Liver (tissue), 8 donors: ENCODE measurements at regions not wholly inside any gene's neighbourhood (a gene's known extent, or its start where the extent isn't known, plus 50 kb on each side); places are given as distances from the start of the nearest gene placed in this dataset.

Source experiments
- DNase-seq: peaks from one replicate; pipeline ENCODE4 v3.0.0-alpha.2; 2017; ENCODE audit warnings: low spot score
- H3K27ac ChIP-seq, 2 donors: one replicate each; pipeline ENCODE4 v1.7.0; 2013; ENCODE audit warnings: inconsistent platforms in 2 of 2, low read length in 2 of 2, control low read depth in 1 of 2, low read depth in 1 of 2, mild to moderate bottlenecking in 1 of 2
- H3K27me3 ChIP-seq, 4 donors: one replicate each; pipeline versions ENCODE4 v1.6.1 to v1.7.0; 2013; ENCODE audit warnings: low read length in 3 of 4, inconsistent platforms in 1 of 4, mild to moderate bottlenecking in 1 of 4, moderate library complexity in 1 of 4; ENCODE audit not compliant: control insufficient read depth in 4 of 4, insufficient read depth in 4 of 4
- H3K36me3 ChIP-seq, 4 donors: one replicate each; pipeline versions ENCODE4 v1.6.1 to v1.7.0; 2013; ENCODE audit warnings: low read length in 3 of 4, mild to moderate bottlenecking in 3 of 4, low read depth in 1 of 4, moderate library complexity in 1 of 4; ENCODE audit not compliant: control insufficient read depth in 4 of 4, insufficient read depth in 3 of 4
- H3K4me1 ChIP-seq, 4 donors: one replicate each; pipeline versions ENCODE4 v1.6.1 to v1.7.0; 2013; ENCODE audit warnings: low read length in 3 of 4, mild to moderate bottlenecking in 3 of 4, moderate library complexity in 1 of 4; ENCODE audit not compliant: control insufficient read depth in 4 of 4, insufficient read depth in 4 of 4
- H3K4me3 ChIP-seq, 3 donors: one replicate each; pipeline versions ENCODE4 v1.6.1 to v1.7.0; 2013; ENCODE audit warnings: low read length in 3 of 3, control low read depth in 1 of 3, low read depth in 1 of 3, mild to moderate bottlenecking in 1 of 3
- H3K9ac ChIP-seq, 2 donors: one replicate each; pipeline ENCODE4 v1.7.0; 2013; ENCODE audit warnings: low read length in 2 of 2, mild to moderate bottlenecking in 2 of 2, moderate library complexity in 2 of 2, control low read depth in 1 of 2, low read depth in 1 of 2
- H3K9me3 ChIP-seq, 4 donors: one replicate each; pipeline versions ENCODE4 v1.6.1 to v1.7.0; 2013; ENCODE audit warnings: low read length in 3 of 4; ENCODE audit not compliant: control insufficient read depth in 4 of 4
- CTCF ChIP-seq: fragments of 150-350 bp; IDR thresholded peaks from 2 replicates; pipeline ENCODE4 v1.5.1; 2017; ENCODE audit warnings: improper control_type of control experiment, low read depth, low read length; ENCODE audit not compliant: missing input control
- EGR1 ChIP-seq, 2 donors: IDR thresholded peaks; 2 replicates each; pipeline ENCODE4 v1.6.1; 2016 to 2018; ENCODE audit warnings: antibody characterized with exemption in 2 of 2, low read depth in 2 of 2
- FOXA1 ChIP-seq: IDR thresholded peaks from 2 replicates; pipeline ENCODE4 v1.6.1; 2016; ENCODE audit warnings: antibody characterized with exemption
- FOXA2 ChIP-seq: IDR thresholded peaks from 2 replicates; pipeline ENCODE4 v1.6.1; 2016; ENCODE audit warnings: antibody characterized with exemption
- GABPA ChIP-seq, 2 donors: IDR thresholded peaks in 1 of 2; conservative IDR thresholded peaks in 1 of 2; 2 replicates each; pipeline ENCODE4 v1.6.1; 2016; ENCODE audit warnings: antibody characterized with exemption in 2 of 2, mild to moderate bottlenecking in 1 of 2, moderate library complexity in 1 of 2
- HNF4A ChIP-seq, 2 donors: conservative IDR thresholded peaks; 2 replicates each; pipeline ENCODE4 v1.6.1; 2016; ENCODE audit warnings: antibody characterized with exemption in 2 of 2, mild to moderate bottlenecking in 2 of 2
- HNF4G ChIP-seq: IDR thresholded peaks from 2 replicates; pipeline ENCODE4 v1.6.1; 2016; ENCODE audit warnings: antibody characterized with exemption
- JUND ChIP-seq, 2 donors: IDR thresholded peaks; 2 replicates each; pipeline ENCODE4 v1.6.1; 2016; ENCODE audit warnings: antibody characterized with exemption in 2 of 2
- MAX ChIP-seq: IDR thresholded peaks from 2 replicates; pipeline ENCODE4 v1.6.1; 2016; ENCODE audit warnings: antibody characterized with exemption
- NR2F2 ChIP-seq: IDR thresholded peaks from 2 replicates; pipeline ENCODE4 v1.6.1; 2016; ENCODE audit warnings: antibody characterized with exemption
- RXRA ChIP-seq, 2 donors: IDR thresholded peaks; 2 replicates each; pipeline ENCODE4 v1.6.1; 2017 to 2018; ENCODE audit warnings: antibody characterized with exemption in 2 of 2, mild to moderate bottlenecking in 1 of 2
- SP1 ChIP-seq: IDR thresholded peaks from 2 replicates; pipeline ENCODE4 v1.6.1; 2018; ENCODE audit warnings: antibody characterized with exemption, mild to moderate bottlenecking
- TAF1 ChIP-seq: conservative IDR thresholded peaks from 2 replicates; pipeline ENCODE4 v1.6.1; 2016; ENCODE audit warnings: antibody characterized with exemption, mild to moderate bottlenecking
- YY1 ChIP-seq: IDR thresholded peaks from 2 replicates; pipeline ENCODE4 v1.6.1; 2016; ENCODE audit warnings: antibody characterized with exemption, mild to moderate bottlenecking
- ZBTB33 ChIP-seq: IDR thresholded peaks from 2 replicates; pipeline ENCODE4 v1.6.1; 2016; ENCODE audit warnings: antibody characterized with exemption
- WGBS: extraction: QIAGEN DNeasy Blood & Tissue Kit; methylation state at CpG from one replicate; pipeline ENCODE4 v1.1.7; 2013; 5-methylcytosine and 5-hydroxymethylcytosine counted together
- TF ChIP-seq, protein P1 (sequence below): IDR thresholded peaks from 2 replicates; pipeline ENCODE4 v1.6.1; 2016; ENCODE audit warnings: antibody characterized with exemption
- TF ChIP-seq, protein P2 (sequence below): IDR thresholded peaks from 2 replicates; pipeline ENCODE4 v1.6.1; 2016; ENCODE audit warnings: antibody characterized with exemption, mild to moderate bottlenecking
- donor health status: healthy.
- donor health status: healthy.
- donor health status: healthy.
- donor health status: healthy.
- donor health status: healthy.

DNA sequence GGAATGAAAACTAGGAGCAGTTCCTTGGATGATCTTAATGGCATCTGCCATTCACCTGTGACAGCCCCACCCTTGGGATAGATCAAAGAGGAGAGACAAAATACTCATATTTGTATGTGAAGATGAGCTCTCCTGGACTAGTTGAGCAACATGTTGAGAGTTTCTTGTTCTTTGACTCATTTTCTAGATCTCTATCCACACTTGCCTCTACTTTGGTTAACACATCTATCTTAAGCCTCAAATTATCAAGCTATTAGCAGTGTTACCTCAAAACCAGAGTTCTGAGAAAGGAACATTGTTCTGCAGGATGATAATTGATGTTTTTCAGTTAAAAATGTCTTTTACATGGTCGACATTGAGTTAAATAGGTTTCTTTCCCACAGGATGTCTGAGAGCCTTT is 94.2 kb upstream of the TEX13D start:
- TF ChIP-seq FOXA2: no peak
- TF ChIP-seq CTCF: no peak
- TF ChIP-seq ZBTB33: no peak
- TF ChIP-seq HNF4A (conservative IDR thresholded peaks at IDR 0.05): no peak
- TF ChIP-seq TAF1: no peak
- TF ChIP-seq, protein P1, sequence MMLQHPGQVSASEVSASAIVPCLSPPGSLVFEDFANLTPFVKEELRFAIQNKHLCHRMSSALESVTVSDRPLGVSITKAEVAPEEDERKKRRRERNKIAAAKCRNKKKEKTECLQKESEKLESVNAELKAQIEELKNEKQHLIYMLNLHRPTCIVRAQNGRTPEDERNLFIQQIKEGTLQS: no peak
- TF ChIP-seq SP1: no peak
- TF ChIP-seq YY1: no peak
- TF ChIP-seq FOXA1: no peak
- no peak for TF ChIP-seq RXRA (IDR thresholded peaks at IDR 0.05)
- TF ChIP-seq, protein P2, sequence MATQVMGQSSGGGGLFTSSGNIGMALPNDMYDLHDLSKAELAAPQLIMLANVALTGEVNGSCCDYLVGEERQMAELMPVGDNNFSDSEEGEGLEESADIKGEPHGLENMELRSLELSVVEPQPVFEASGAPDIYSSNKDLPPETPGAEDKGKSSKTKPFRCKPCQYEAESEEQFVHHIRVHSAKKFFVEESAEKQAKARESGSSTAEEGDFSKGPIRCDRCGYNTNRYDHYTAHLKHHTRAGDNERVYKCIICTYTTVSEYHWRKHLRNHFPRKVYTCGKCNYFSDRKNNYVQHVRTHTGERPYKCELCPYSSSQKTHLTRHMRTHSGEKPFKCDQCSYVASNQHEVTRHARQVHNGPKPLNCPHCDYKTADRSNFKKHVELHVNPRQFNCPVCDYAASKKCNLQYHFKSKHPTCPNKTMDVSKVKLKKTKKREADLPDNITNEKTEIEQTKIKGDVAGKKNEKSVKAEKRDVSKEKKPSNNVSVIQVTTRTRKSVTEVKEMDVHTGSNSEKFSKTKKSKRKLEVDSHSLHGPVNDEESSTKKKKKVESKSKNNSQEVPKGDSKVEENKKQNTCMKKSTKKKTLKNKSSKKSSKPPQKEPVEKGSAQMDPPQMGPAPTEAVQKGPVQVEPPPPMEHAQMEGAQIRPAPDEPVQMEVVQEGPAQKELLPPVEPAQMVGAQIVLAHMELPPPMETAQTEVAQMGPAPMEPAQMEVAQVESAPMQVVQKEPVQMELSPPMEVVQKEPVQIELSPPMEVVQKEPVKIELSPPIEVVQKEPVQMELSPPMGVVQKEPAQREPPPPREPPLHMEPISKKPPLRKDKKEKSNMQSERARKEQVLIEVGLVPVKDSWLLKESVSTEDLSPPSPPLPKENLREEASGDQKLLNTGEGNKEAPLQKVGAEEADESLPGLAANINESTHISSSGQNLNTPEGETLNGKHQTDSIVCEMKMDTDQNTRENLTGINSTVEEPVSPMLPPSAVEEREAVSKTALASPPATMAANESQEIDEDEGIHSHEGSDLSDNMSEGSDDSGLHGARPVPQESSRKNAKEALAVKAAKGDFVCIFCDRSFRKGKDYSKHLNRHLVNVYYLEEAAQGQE: no peak
- TF ChIP-seq EGR1 (IDR thresholded peaks at IDR 0.05; ENCODE audit: low read depth in 2 of 2): no peak
- no peak for TF ChIP-seq MAX
- TF ChIP-seq JUND (IDR thresholded peaks at IDR 0.05): no peak
- no peak for TF ChIP-seq GABPA (IDR thresholded peaks at IDR 0.05 in 1 of 2, conservative IDR thresholded peaks at IDR 0.05 in 1 of 2)
- no peak for TF ChIP-seq HNF4G
- no peak for TF ChIP-seq NR2F2
- no peaks in the 10 kb centered on the region for H3K36me3 ChIP-seq
- no peak for DNase-seq
- H3K27me3 ChIP-seq: no peaks in the 10 kb centered on the region
- H3K4me1 ChIP-seq: no peaks in the 10 kb centered on the region
- no peaks in the 10 kb centered on the region for H3K9me3 ChIP-seq
- no peak overlapping the region for H3K9ac ChIP-seq
- no peak overlapping the region for H3K4me3 ChIP-seq
- no peak overlapping the region for H3K27ac ChIP-seq
- 63% methylated on average over 1 of the region's 1 CpG for WGBS

DNA sequence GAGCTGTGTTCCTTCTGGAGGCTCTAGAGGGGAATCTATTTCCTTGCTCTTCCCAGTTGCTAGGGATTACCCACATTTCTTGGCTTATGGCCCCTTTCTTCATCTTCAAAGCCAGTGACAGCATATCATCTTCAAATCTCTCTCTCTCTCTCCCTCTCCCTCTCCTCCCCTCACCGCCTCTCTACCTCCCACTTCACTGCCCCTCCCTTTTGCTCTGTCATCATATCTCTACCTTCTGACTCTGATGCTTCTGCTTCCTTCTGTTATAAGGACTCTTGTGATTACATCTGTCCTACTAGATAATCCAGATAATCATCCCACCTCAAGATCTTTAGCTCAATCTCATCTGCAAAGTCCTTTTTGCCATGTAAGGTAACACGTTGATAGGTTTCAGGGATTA is 93.1 kb upstream of the TEX13D start:
- 68% methylated on average over 2 of the region's 2 CpGs for WGBS
- no peaks in the 10 kb centered on the region for H3K36me3 ChIP-seq
- no peaks in the 10 kb centered on the region for H3K4me1 ChIP-seq
- H3K27ac ChIP-seq: no peak overlapping the region
- no peak overlapping the region for H3K4me3 ChIP-seq
- H3K27me3 ChIP-seq: no peaks in the 10 kb centered on the region
- no peak for DNase-seq
- no peak overlapping the region for H3K9ac ChIP-seq
- no peaks in the 10 kb centered on the region for H3K9me3 ChIP-seq
- no peak for TF ChIP-seq ZBTB33
- no peak for TF ChIP-seq SP1
- no peak for TF ChIP-seq RXRA (IDR thresholded peaks at IDR 0.05)
- TF ChIP-seq HNF4A (conservative IDR thresholded peaks at IDR 0.05): no peak
- TF ChIP-seq, protein P1: no peak
- TF ChIP-seq HNF4G: no peak
- no peak for TF ChIP-seq FOXA2
- no peak for TF ChIP-seq GABPA (IDR thresholded peaks at IDR 0.05 in 1 of 2, conservative IDR thresholded peaks at IDR 0.05 in 1 of 2)
- TF ChIP-seq, protein P2: no peak
- no peak for TF ChIP-seq TAF1
- no peak for TF ChIP-seq FOXA1
- no peak for TF ChIP-seq YY1
- no peak for TF ChIP-seq JUND (IDR thresholded peaks at IDR 0.05)
